Kidney tubule cell (primary cell): ENCODE measurements at regions not wholly inside any gene's neighbourhood (a gene's known extent, or its start where the extent isn't known, plus 50 kb on each side); places are given as distances from the start of the nearest gene placed in this dataset.
"Not testable (repeated sequence)": the region's sequence is repeated elsewhere in the genome, so short reads cannot be mapped to it uniquely, and the experiment has no call there.

Experiments used
- DNase-seq: peaks from one replicate; pipeline ENCODE4 v3.0.0-alpha.2; 2018; ENCODE audit warnings: low spot score

DNA sequence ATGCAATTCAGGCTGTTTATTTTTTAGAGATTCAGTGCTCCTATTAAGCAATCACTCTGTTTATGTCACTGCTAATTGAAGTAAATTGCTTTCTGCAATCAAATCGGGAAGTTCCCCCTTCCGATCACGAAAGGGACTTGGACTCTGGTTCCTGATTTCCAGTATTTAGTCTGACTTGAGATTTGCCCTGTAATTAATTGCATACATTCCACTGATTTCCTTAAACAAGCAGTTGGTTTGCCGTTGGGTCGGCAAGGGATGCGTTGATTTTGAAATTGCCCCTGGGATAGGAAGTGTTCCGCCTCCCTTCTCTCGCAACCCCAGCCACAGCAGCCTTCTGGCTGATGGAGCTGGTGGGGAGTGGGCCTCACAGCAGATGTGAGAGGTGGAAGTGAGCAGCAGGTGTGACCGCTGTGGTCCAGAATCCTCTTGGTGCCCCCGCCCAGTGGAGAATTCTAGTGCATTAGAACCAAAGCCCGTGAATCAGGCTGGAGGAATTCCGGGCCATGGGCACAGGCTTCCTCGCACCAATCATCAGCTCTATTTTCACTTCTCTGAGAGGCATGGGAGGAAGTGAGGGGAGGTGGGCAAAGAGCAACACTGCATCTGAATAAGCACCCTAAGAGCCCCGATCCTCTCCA, 102.5 kb downstream of the SPRY4 start:
- DNase-seq, result peak; percentile 32

DNA sequence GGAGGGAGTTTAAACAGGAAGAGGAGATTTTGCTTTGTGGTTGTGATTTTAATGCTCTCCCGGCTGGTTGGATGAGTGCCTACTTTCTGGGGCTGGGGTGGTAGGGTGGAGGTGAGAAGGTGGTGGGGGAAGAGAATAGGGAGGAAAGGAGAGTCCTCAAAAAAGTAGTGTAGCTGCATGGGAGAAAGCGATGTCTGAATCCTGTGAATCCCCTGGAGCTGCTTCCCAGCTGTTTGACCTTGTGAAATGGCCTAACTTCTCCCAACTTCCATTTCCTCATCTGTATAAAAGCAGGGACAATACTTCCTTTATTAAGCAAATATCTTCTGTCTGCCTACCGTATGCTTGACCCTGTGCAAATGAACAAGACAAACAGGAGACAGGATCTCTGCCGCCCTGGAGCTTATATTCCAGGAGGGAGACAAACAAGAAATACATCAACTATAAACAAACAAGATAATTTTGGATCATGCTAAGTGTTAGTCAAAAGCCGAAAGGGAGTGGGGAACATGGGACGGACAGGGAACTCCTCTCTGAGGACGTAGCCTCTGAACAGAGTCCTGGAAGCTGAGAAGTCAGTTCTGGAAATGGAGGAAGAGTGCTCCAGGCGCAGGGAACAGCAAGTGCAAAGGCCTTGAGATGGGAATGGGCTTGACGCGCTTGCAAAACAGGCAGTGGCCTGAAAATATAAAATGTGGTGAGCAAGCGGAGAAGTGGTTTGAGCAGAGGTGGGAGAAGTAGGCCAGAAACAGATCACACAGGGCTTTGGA, 103.5 kb downstream of the SPRY4 start:
- no peak for DNase-seq

DNA sequence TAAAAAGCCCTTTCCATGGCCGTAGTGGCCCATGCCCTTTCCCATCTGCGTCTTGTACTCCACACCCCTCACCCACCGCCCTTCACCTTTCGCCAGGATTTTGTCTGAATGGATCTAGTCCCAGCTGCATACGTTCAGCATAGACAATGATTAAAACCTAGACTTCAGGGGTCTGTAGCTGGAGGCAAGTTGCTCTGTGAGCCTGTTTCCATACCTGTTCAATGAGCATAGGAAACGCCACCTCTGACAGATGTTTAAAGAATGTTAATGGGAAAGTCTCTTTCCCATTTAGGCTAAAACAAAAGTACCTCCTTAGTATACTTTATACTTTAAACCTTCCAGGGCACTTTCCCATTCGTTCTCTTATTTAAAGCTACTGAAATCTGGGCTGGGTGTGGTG, 105.7 kb downstream of the SPRY4 start:
- peak; percentile 48 for DNase-seq

DNA sequence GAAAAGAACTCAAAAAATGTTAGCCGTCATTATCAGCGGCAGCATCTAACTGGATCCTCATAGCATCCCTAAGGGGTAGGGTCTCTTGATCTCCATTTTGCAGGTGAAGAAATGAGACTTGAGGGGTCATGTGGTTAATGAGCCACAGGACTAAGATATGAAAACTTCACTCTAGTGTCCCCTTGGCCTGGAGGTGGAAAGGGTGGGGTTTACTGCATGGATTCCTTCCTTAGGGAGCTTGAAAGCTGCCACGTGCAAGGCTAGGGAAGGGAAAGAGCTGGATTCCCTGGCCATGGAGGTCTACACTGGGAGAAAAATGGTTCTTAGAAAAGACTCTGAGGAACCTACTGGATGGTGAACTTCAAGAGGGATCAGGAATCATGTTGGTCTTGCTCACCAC, 107.9 kb downstream of the SPRY4 start:
- no peak for DNase-seq

DNA sequence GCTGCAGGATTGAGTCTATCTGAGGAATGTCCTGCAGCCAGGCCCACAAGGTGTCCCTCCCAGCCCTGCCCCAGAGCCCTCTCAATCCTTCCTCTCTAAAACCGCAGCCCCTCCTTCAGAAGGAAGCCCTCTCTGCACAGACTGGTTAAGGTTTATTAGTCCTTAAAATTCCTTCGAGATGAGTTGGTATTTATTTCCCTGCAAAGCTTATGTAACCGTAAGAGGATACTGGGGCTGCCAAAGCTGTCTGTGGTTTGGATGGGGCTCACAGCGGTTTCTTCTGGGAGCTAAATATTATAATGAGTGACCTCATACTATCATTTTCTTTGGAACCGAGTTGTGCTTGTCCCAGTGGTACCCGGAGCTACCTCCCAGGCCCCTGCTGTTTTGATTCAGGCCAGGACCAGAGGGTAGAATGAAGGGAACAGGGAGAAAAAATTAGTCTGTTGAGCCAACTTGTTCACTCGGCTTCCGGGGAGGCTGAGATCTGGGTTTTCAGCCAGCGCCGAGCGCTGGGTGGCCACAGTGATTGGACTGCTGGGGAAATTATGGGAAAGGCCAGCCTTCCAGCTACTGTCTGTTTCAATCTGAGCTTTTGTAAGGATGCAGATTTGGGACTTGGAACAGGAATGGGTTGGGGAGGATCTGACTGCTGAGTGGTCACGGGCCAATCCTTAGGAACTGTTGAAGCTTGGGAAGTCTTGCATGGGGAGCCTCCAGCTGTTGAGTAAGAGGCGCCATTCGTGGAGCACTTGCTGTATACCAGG, 107.5 kb downstream of the NDFIP1 start:
- peak; percentile 98 for DNase-seq

DNA sequence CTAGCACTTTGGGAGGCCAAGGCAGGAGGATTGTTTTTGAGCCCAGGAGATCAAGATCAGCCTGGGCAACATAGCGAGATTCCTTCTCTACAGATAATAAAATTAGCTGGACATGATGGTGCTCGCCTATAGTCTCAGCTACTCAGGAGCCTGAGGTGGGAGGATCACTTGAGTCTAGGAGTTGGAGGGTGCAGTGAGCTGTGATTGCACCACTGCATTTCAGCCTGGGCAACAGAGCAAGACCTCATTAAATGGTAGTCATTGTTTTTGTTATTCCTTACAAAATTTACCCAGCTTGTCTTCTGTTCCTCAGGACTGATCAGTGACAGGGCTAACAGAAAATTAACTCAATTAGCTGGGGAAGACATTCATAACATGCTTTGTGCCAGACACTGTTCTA, 104.5 kb downstream of the NDFIP1 start:
- DNase-seq, result peak; percentile 27

DNA sequence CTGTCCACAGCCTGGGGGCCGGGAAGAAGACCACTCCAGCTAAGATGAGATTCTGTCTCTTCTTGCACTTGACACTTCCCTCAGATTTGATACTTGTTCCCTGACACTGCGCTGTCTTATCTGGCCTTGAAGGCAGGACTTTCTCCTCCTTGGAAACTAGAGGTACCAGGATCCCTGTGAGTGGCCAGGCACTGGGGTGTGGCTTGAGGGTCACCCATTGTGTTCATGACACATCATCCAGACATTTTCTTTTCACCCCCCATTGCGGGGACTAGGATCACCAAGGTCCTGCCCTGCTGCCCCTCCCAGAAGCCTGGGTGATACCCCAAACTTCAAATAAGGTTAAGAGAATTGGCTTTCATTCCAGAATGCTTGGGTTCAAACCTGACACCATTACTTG, 103.3 kb downstream of the NDFIP1 start:
- DNase-seq, result no peak

DNA sequence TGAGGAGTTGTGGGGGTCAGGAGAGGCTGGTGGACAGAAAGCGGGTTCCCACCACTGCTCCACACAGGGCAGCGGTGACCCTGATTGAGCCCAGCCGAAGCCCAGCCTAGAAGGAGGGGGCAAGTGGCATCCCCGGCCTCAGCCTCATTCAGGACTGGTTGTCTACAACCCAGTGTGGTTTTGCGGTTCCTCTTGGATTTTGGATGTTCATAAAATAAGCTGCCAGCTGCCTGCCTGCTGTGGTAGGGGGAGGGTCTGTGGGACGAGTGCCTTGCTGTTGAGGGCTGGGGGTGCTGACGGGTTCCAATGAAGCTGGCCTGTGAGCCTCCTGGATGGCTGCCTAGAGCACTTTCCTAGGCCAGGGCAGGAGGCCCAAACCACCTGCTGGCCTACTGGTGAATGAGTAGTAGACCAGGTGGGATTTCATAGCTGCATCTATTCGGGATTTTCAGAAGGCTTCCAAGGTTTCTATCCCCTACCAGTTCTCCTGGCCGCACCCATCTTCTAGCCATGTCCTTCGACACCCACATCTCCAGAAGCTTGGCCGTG, 102.4 kb downstream of the NDFIP1 start:
- no peak for DNase-seq

DNA sequence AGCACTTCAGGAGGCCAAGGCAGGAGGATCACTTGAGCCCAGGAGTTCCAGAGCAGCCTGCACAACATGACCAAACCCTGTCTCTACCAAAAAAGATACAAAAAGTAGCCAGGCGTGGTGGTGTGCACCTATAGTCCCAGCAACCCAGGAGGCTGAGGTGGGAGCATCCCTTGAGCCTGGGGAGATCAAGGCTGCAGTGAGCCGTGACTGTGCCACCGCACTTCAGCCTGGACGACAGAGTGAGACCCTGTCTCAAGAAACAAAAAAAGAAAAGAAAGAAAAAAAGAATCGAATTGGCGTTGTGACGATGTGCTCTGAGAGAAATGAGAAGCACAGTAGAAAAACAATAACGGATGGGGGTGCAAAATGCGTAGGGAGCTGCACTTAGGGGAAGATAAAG, 101.4 kb downstream of the NDFIP1 start:
- no peak for DNase-seq

DNA sequence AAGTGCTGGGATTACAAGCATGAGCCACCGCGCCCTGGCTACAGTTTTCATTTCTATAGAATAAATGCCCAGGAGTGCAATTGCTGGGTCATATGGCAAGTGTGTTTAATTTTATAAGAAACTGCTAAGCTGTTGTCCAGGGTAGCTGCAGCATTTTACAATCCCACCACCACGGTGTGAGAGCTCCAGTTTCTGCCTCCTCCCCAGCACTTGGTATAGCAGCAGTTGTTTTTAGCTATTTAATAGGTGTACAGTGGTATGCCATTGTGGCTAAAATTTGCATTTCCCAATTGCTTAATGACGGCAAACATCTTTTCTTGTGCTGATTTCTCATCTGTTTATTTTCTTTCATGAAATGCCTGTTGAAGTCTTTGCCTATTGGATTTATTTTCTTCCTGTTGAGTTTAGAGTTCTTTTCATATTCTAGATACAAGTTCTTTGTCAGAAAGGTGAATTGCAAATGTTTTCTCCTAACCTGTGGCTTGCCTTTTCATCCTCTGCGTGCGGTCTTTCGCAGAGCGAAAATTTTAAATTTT, 100.3 kb downstream of the NDFIP1 start:
- no peak for DNase-seq

DNA sequence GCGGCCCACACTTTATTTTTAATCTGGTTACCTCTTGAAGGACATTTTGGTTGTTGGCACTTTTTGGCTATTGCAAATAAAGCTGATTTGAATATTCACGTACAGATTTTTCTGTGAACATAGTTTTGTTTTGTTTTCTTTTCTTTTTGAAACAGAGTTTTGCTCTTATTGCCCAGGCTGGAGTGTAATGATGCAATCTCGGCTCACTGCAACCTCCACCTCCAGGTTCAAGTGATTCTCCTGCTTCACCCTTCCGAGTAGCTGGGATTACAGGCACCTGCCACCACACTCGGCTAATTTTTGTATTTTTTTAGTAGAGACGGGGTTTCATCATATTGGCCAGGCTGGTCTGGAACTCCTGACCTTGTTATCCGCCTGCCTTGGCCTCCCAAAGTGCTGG, 99.7 kb downstream of the NDFIP1 start:
- not testable (repeated sequence) for DNase-seq

DNA sequence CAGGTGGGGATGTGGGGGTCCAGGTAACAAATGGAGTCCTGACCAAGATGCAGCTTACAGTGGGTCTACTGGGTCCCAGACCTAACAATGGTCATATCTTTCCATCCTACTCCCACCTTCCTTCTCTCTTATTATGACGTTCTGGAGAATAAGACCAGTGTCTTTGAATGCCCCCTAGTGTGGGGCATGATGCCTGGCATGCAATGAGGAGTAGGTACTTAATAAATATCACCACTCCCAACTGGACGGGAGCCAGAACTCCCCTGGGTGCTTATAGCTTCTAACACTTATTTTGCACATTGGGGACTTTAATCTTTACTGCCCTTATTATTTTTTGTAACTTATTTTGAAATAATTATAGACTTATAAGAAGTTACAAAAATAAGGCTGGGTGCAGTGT, 98.2 kb downstream of the NDFIP1 start:
- DNase-seq, result no peak

DNA sequence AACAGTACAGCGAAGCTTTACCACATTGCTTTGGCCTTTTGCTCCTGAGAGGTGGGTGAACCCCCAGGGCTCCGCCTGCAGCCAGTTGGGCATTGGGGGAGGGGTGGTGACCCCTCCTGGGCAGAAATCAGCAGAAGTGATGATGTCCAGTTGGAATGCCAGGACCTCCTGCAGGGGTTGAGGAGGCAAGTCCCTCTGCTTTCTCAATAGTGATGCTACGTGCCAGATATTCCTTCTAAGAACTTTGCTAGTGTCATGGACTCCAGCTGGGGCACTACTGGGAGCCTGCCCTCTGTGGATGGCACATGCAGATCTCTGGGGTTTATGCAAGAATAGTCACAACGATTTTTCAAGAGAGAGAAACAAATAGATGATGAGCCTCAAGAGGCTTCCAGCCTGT, 95.6 kb downstream of the NDFIP1 start:
- no peak for DNase-seq
